ENCODE measurements at regions not wholly inside any gene's neighbourhood (a gene's known extent, or its start where the extent isn't known, plus 50 kb on each side); places are given as distances from the start of the nearest gene placed in this dataset.

DNA sequence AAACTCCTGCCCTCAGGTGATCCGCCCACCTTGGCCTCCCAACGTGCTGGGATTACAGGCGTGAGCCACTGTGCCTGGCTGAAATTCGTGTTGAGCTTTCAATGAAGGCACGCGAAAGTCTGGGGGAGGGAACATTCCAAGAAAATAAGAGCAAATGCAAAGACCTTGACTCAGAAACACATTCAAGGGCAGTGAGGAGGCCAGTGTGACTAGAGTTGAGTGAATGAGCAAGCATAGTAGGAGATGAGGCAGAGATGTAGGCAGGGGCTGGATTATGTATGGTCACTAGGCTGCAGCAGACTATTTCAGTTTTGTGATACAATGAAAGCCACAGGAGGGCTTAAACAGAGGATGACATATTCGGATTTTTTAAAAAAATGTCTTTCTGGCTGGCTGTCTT is 67.0 kb downstream of the SCN11A start:
- intact Hi-C loops (cut with DNase I, micrococcal nuclease) = no loop called here
- TF ChIP-seq, protein P1, sequence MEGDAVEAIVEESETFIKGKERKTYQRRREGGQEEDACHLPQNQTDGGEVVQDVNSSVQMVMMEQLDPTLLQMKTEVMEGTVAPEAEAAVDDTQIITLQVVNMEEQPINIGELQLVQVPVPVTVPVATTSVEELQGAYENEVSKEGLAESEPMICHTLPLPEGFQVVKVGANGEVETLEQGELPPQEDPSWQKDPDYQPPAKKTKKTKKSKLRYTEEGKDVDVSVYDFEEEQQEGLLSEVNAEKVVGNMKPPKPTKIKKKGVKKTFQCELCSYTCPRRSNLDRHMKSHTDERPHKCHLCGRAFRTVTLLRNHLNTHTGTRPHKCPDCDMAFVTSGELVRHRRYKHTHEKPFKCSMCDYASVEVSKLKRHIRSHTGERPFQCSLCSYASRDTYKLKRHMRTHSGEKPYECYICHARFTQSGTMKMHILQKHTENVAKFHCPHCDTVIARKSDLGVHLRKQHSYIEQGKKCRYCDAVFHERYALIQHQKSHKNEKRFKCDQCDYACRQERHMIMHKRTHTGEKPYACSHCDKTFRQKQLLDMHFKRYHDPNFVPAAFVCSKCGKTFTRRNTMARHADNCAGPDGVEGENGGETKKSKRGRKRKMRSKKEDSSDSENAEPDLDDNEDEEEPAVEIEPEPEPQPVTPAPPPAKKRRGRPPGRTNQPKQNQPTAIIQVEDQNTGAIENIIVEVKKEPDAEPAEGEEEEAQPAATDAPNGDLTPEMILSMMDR (IDR thresholded peaks at IDR 0.05) = no peak
- no peaks in the 10 kb centered on the region for H3K4me1 ChIP-seq (ENCODE audit: low read depth)
- DNase-seq = no peak
- no peaks in the 10 kb centered on the region for H3K9me3 ChIP-seq
- ATAC-seq = no peak
- H3K4me3 ChIP-seq = no peak overlapping the region
- no peaks in the 10 kb centered on the region for H3K36me3 ChIP-seq (ENCODE audit: low read depth)

DNA sequence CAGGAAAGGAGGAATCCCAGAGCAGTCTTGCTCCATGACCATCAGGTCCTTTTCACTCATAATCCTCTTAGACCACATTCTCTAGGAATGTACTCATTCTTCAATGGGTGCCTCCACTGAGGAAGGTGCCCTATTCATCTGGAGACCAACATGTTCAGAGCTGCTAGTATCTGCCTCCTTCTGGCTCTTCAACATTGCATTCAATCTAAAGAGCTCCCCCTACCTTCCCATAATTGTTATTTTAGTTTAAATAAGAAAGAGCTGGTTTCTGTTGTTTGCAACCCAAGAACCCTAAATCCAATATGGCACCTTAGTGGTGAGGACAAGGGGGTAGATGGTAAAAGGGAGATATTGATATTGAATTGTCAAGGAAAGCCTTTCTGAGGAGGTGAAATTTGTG is 67.6 kb downstream of the SCN11A start:
- ATAC-seq (no peak), DNase-seq (no peak)
- intact Hi-C loops (cut with DNase I, micrococcal nuclease) = no loop called here
- Histone ChIP-seq H3K36me3 (ENCODE audit: low read depth) (no peaks in the 10 kb centered on the region), H3K4me3 (no peak overlapping the region), H3K9me3 (no peaks in the 10 kb centered on the region), H3K4me1 (ENCODE audit: low read depth) (no peaks in the 10 kb centered on the region)
- TF ChIP-seq, protein P1 (IDR thresholded peaks at IDR 0.05) = no peak

DNA sequence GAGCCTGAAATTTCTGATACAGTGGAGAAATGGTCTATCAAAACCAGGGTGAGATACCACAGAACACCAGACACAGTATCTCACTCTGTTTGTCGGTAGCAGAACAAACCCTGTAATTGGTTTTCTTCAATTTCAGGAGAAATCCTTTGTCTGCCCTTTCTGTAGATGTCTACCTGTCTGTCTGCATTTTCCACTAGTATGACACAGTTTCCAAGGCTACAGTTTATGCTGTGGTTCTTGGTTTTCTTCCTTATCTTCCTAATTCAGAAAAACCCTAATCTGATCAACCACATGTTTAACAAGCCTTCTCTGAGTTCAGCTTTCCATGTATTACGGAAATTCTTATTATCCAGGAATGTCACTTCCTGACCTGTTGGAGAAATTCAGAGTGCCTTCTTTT is 70.8 kb downstream of the SCN11A start:
- intact Hi-C loops (cut with DNase I, micrococcal nuclease) = no loop called here
- no peak for DNase-seq
- no peaks in the 10 kb centered on the region for H3K36me3 ChIP-seq (ENCODE audit: low read depth)
- H3K4me3 ChIP-seq = no peak overlapping the region
- H3K4me1 ChIP-seq (ENCODE audit: low read depth) = no peaks in the 10 kb centered on the region
- TF ChIP-seq, protein P1 (IDR thresholded peaks at IDR 0.05) = no peak
- ATAC-seq = no peak
- no peaks in the 10 kb centered on the region for H3K9me3 ChIP-seq

DNA sequence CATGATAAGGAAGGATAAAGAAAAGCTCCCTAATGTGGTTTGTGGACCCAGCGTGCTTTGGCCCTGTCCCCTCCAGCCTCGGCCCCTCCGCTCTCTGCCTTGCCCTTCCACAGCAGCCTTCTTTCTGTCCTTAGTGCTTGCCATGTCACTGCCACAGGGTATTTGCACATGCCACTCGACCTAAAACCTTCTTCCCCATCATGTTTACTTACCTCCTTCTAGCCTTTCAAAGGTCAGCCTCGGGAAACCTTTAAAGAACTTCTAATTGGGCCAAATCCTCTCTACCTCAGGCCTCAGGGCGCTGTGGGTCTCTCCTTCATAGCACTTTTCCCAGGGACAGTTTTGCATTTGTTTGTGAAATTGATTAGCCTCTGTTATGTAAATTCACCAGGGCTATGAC is 73.0 kb downstream of the SCN11A start:
- no peaks in the 10 kb centered on the region for H3K4me1 ChIP-seq (ENCODE audit: low read depth)
- intact Hi-C loops (cut with DNase I, micrococcal nuclease) = no loop called here

DNA sequence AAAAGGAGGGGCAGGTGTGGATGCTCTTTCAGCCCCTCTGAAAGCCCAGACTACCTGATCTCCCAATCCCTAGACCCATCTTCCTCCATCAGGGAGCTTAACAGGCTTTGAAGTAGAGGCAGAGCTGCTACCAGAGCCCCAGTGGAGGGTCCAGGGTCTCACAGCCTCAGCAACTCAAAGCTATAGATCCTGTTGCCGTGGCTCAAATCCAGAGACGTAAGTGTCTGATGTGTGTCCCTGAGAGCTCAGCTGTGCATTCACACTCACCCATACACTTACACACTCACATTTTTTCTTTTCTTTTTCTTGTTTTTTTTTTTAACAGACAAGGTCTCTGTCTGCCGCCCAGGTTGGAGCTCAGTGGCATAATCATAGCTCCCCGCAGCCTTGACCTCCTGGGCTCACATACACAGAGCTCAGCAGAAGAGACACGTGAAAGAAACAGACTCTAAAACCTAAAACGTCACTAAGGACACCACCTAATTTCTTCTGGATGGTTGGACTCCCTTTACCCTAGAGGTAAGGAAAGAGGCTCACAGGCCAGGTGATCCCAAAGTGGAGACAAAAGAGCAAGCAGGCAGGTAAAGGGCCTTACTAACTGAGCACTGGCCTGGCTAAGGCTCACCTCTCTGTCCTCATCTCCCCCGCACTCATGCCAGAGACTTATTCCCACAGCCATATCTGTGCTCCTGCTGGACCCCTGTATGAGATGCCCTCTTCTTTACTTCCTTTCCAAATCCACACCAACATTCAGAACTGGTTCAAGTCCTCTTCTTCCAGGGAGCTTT is 80.7 kb downstream of the SCN11A start:
- Histone ChIP-seq H3K4me1 (ENCODE audit: low read depth) (no peaks in the 10 kb centered on the region), H3K36me3 (ENCODE audit: low read depth) (no peaks in the 10 kb centered on the region), H3K9me3 (no peaks in the 10 kb centered on the region), H3K4me3 (no peak overlapping the region)
- ATAC-seq = no peak
- intact Hi-C loops (cut with DNase I, micrococcal nuclease) = no loop called here
- no peak for DNase-seq
- TF ChIP-seq, protein P1 (IDR thresholded peaks at IDR 0.05) = no peak

More for the DNA sequence above, 73.0 kb downstream of the SCN11A start:
- ATAC-seq = no peak
- no peak for DNase-seq
- Histone ChIP-seq H3K4me3 (no peak overlapping the region), H3K9me3 (no peaks in the 10 kb centered on the region), H3K36me3 (ENCODE audit: low read depth) (no peaks in the 10 kb centered on the region)
- TF ChIP-seq, protein P1 (IDR thresholded peaks at IDR 0.05) = no peak
